IMR-90 (cell line): ENCODE measurements at regions not wholly inside any gene's neighbourhood (a gene's known extent, or its start where the extent isn't known, plus 50 kb on each side); places are given as distances from the start of the nearest gene placed in this dataset.

Experiments used
- ATAC-seq: fragments of 200-7000 bp; cut with Tn5 transposase; 2 replicates; pipeline ENCODE4 v1.9.1; 2020; ENCODE audit warnings: low read depth, mild to moderate bottlenecking, moderate library complexity
- BruUV-seq: library from RNA; stranded (reverse); fragments of 400-500 nt; replicated peaks from 2 replicates; lab custom pipeline; 2021; lab: Mats Ljungman, UMichigan
- CTCF ChIA-PET: fragments of 300-600 bp; formaldehyde crosslinking; extraction: SDS; loops from one replicate; lab custom pipeline; 2021; ENCODE audit warnings: antibody characterized with exemption; lab: Yijun Ruan, JAX
- POLR2A ChIA-PET: fragments of 300-600 bp; sonication (Branson Sonifier 250); formaldehyde crosslinking; loops from one replicate; lab custom pipeline; 2022; ENCODE audit warnings: antibody characterized with exemption; ENCODE audit not compliant: unreplicated experiment; lab: Charles Lee
- DNase-seq: peaks from one replicate; pipeline ENCODE4 v3.0.0; 2013
- H2AFZ ChIP-seq: replicated peaks from 2 replicates; pipeline ENCODE3; 2013; ENCODE audit warnings: low read length, mild to moderate bottlenecking; ENCODE audit not compliant: poor library complexity
- H2AK5ac ChIP-seq: 2 replicates; pipeline ENCODE4 v1.6.1; 2013; ENCODE audit warnings: low read depth, low read length, inconsistent platforms
- H2AK9ac ChIP-seq: replicated peaks from 2 replicates; pipeline ENCODE3; 2013; ENCODE audit warnings: mild to moderate bottlenecking, low read depth, low read length, moderate library complexity; ENCODE audit not compliant: poor library complexity
- H2BK120ac ChIP-seq: 2 replicates; pipeline ENCODE4 v1.6.1; 2013; ENCODE audit warnings: low read depth, low read length, inconsistent platforms
- H2BK15ac ChIP-seq: 3 replicates; pipeline ENCODE4 v1.6.1; 2013; ENCODE audit warnings: low read depth, low read length, inconsistent platforms
- H2BK20ac ChIP-seq: 2 replicates; pipeline ENCODE4 v1.6.1; 2013; ENCODE audit warnings: low read depth, mild to moderate bottlenecking, inconsistent platforms, low read length, moderate library complexity
- H2BK5ac ChIP-seq: 2 replicates; pipeline ENCODE4 v1.6.1; 2013; ENCODE audit warnings: mild to moderate bottlenecking, low read depth, low read length, inconsistent platforms; ENCODE audit not compliant: poor library complexity, severe bottlenecking
- H3K14ac ChIP-seq: replicated peaks from 2 replicates; pipeline ENCODE4 v1.6.1; 2013; ENCODE audit warnings: low read depth, low read length, inconsistent platforms
- H3K18ac ChIP-seq: 2 replicates; pipeline ENCODE4 v1.6.1; 2013; ENCODE audit warnings: low read depth, low read length, control low read depth
- H3K23ac ChIP-seq: 2 replicates; pipeline ENCODE4 v1.6.1; 2013; ENCODE audit warnings: low read depth, low read length, inconsistent platforms
- H3K27ac ChIP-seq: 2 replicates; pipeline ENCODE4 v1.5.1; 2013; ENCODE audit warnings: mild to moderate bottlenecking, control low read depth, low read length; ENCODE audit not compliant: insufficient read depth
- H3K27me3 ChIP-seq: 2 replicates; pipeline ENCODE4 v1.6.1; 2013; ENCODE audit warnings: low read length; ENCODE audit not compliant: control insufficient read depth, insufficient read depth
- H3K36me3 ChIP-seq: 2 replicates; pipeline ENCODE4 v1.6.1; 2013; ENCODE audit warnings: low read length, mixed read lengths; ENCODE audit not compliant: control insufficient read depth, insufficient read depth
- H3K4ac ChIP-seq: 2 replicates; pipeline ENCODE4 v1.6.1; 2013; ENCODE audit warnings: low read depth, low read length, inconsistent platforms
- H3K4me1 ChIP-seq: 2 replicates; pipeline ENCODE4 v1.6.1; 2013; ENCODE audit warnings: low read length, mixed read lengths; ENCODE audit not compliant: control insufficient read depth, insufficient read depth
- H3K4me2 ChIP-seq: 2 replicates; pipeline ENCODE4 v1.6.1; 2013; ENCODE audit warnings: low read depth, mild to moderate bottlenecking, control low read depth, low read length, moderate library complexity
- H3K4me3 ChIP-seq: 2 replicates; pipeline ENCODE4 v1.5.1; 2013; ENCODE audit warnings: low read depth, mild to moderate bottlenecking, control low read depth, low read length, moderate library complexity; ENCODE audit not compliant: insufficient read depth
- H3K56ac ChIP-seq: 2 replicates; pipeline ENCODE4 v1.6.1; 2013; ENCODE audit warnings: low read length, inconsistent platforms; ENCODE audit not compliant: insufficient read depth; ENCODE audit errors: extremely low read depth
- H3K79me1 ChIP-seq, 2 experiments: 2 replicates each; pipeline ENCODE4 v1.6.1; 2013; ENCODE audit warnings: low read length in 2 of 2, inconsistent platforms in 1 of 2, low read depth in 1 of 2
- H3K9ac ChIP-seq: 2 replicates; pipeline ENCODE4 v1.6.1; 2013; ENCODE audit warnings: low read depth, low read length, control low read depth
- H3K9me1 ChIP-seq: 2 replicates; pipeline ENCODE4 v1.6.1; 2013; ENCODE audit warnings: low read length, inconsistent platforms; ENCODE audit not compliant: insufficient read depth
- H3K9me3 ChIP-seq: 2 replicates; pipeline ENCODE4 v1.6.1; 2013; ENCODE audit warnings: low read length; ENCODE audit not compliant: control insufficient read depth, insufficient read depth
- H4K20me1 ChIP-seq: 2 replicates; pipeline ENCODE4 v1.6.1; 2013; ENCODE audit warnings: low read length, inconsistent platforms; ENCODE audit not compliant: insufficient read depth
- H4K5ac ChIP-seq: 2 replicates; pipeline ENCODE4 v1.6.1; 2013; ENCODE audit warnings: mild to moderate bottlenecking, low read depth, low read length, control low read depth
- H4K8ac ChIP-seq, 2 experiments: 2 replicates each; pipeline ENCODE4 v1.6.1; 2013; ENCODE audit warnings: low read depth in 2 of 2, low read length in 2 of 2, control low read depth in 1 of 2, inconsistent platforms in 1 of 2
- H4K91ac ChIP-seq: 2 replicates; pipeline ENCODE4 v1.6.1; 2013; ENCODE audit warnings: low read depth, low read length, inconsistent platforms; ENCODE audit not compliant: insufficient read depth
- BHLHE40 ChIP-seq: fragments of 150-350 bp; IDR thresholded peaks from 2 replicates; pipeline ENCODE4 v1.6.1; 2016; ENCODE audit warnings: mild to moderate bottlenecking, low read depth, low read length
- CEBPB ChIP-seq: IDR thresholded peaks from 2 replicates; pipeline ENCODE4 v1.6.1; 2012; ENCODE audit warnings: low read depth, low read length, improper control_type of control experiment
- CHD1 ChIP-seq: IDR thresholded peaks from 2 replicates; pipeline ENCODE4 v1.6.1; 2012; ENCODE audit warnings: low read depth, low read length, improper control_type of control experiment
- CTCF ChIP-seq: conservative IDR thresholded peaks from 2 replicates; pipeline ENCODE4 v1.5.1; 2012; ENCODE audit warnings: mild to moderate bottlenecking, low read depth, low read length, improper control_type of control experiment
- FOS ChIP-seq: fragments of 150-350 bp; IDR thresholded peaks from 2 replicates; pipeline ENCODE4 v1.6.1; 2016; ENCODE audit warnings: low read depth, low read length
- MAFK ChIP-seq: IDR thresholded peaks from 2 replicates; pipeline ENCODE4 v1.6.1; 2012; ENCODE audit warnings: low read depth, low read length, improper control_type of control experiment
- MAZ ChIP-seq: IDR thresholded peaks from 2 replicates; pipeline ENCODE4 v1.6.1; 2012; ENCODE audit warnings: low read depth, mild to moderate bottlenecking, low read length, improper control_type of control experiment, moderate library complexity, borderline replicate concordance
- MXI1 ChIP-seq: IDR thresholded peaks from 2 replicates; pipeline ENCODE4 v1.6.1; 2012; ENCODE audit warnings: low read depth, mild to moderate bottlenecking, low read length, moderate library complexity, borderline replicate concordance
- NFE2L2 ChIP-seq: fragments of 150-350 bp; IDR thresholded peaks from 2 replicates; pipeline ENCODE4 v1.6.1; 2016; ENCODE audit warnings: low read depth, mild to moderate bottlenecking, low read length
- POLR2A ChIP-seq: IDR thresholded peaks from 2 replicates; pipeline ENCODE4 v1.6.1; 2012; ENCODE audit warnings: mild to moderate bottlenecking, low read depth, low read length
- RAD21 ChIP-seq: IDR thresholded peaks from 2 replicates; pipeline ENCODE4 v1.6.1; 2012; ENCODE audit warnings: low read length, improper control_type of control experiment
- RCOR1 ChIP-seq: IDR thresholded peaks from 2 replicates; pipeline ENCODE4 v1.6.1; 2012; ENCODE audit warnings: mild to moderate bottlenecking, low read length, improper control_type of control experiment; ENCODE audit not compliant: insufficient replicate concordance
- RFX5 ChIP-seq: IDR thresholded peaks from 2 replicates; pipeline ENCODE4 v1.8.0; 2012; ENCODE audit warnings: low read depth, mild to moderate bottlenecking, low read length, moderate library complexity
- SMC3 ChIP-seq: fragments of 150-350 bp; IDR thresholded peaks from 2 replicates; pipeline ENCODE4 v1.6.1; 2016; ENCODE audit warnings: low read depth, mild to moderate bottlenecking, antibody characterized with exemption, low read length, moderate library complexity
- WGBS, 2 experiments: methylation state at CpG; one replicate each; pipeline versions ENCODE4 v1.1.5 to v1.1.7; 2013; ENCODE audit warnings: missing lambda C conversion rate in 2 of 2; ENCODE audit not compliant: insufficient read length in 1 of 2; ENCODE audit errors: extremely low coverage in 2 of 2; 5-methylcytosine and 5-hydroxymethylcytosine counted together
- dilution Hi-C: fragments of 300-500 bp; cut with HindIII; formaldehyde crosslinking; loops from one replicate; pipeline ENCODE4 v1.14.3; 2018; ENCODE audit warnings: low sequenced_read_pairs; ENCODE audit not compliant: unreplicated experiment
- in situ Hi-C: fragments of 300-500 bp; cut with MboI; formaldehyde crosslinking; loops from 3 replicates; pipeline ENCODE4 v1.14.3; 2019; ENCODE audit warnings: low sequenced_read_pairs, inconsistent platforms, mixed read lengths
- intact Hi-C: fragments of 100-400 bp; cut with micrococcal nuclease; formaldehyde crosslinking; loops from 2 replicates; pipeline ENCODE4 v1.10.0; 2022
- TF ChIP-seq, protein P1 (sequence below): fragments of 150-350 bp; IDR thresholded peaks from 2 replicates; pipeline ENCODE4 v1.6.1; 2016; ENCODE audit warnings: low read depth, mild to moderate bottlenecking, low read length, moderate library complexity, borderline replicate concordance

DNA sequence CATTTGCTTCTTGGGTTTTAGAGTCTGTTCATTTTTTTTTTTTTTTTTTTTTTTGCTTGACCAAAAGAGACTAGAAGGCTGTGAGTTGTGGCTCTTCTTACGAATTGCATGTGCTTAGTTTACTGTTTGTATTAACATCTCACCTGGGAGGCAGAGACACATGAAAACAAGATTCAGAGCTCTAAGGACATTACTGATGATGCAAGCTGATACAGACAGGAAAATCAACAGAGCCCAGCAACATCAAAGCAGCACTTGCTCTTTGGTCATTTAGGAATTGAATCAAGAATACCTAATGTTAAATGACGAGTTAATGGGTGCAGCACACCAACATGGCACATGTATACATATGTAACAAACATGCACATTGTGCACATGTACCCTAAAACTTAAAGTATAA, 55.7 kb upstream of the HS3ST5 start:
- Histone ChIP-seq H3K23ac (no peak overlapping the region), H3K27ac (no peak overlapping the region), H2BK5ac (no peak overlapping the region), H4K8ac (no peak overlapping the region), H3K9me1 (no peaks in the 10 kb centered on the region), H2BK15ac (no peak overlapping the region), H3K18ac (no peak overlapping the region), H4K5ac (no peak overlapping the region), H2BK20ac (no peak overlapping the region), H4K20me1 (no peaks in the 10 kb centered on the region), H2BK120ac (no peak overlapping the region), H3K9ac (no peak overlapping the region), H3K4ac (no peak overlapping the region), H2AK9ac (no peak overlapping the region), H3K4me1 (no peaks in the 10 kb centered on the region), H3K14ac (no peak overlapping the region), H2AK5ac (no peak overlapping the region), H3K27me3 (no peaks in the 10 kb centered on the region), H3K4me2 (no peak overlapping the region), H2AFZ (no peak overlapping the region), H3K4me3 (no peak overlapping the region), H4K91ac (no peak overlapping the region), H3K79me1 (no peaks in the 10 kb centered on the region), H3K36me3 (no peaks in the 10 kb centered on the region), H3K56ac (no peak overlapping the region), H3K9me3 (no peaks in the 10 kb centered on the region)
- dilution Hi-C loops: no loop called here
- intact Hi-C loops: no loop called here
- in situ Hi-C loops: no loop called here
- TF ChIP-seq RAD21 (no peak), MAZ (no peak), NFE2L2 (no peak), CHD1 (no peak), FOS (no peak), CTCF (no peak), SMC3 (no peak), CEBPB (no peak), MAFK (no peak), MXI1 (no peak), BHLHE40 (no peak), RCOR1 (no peak), POLR2A (no peak), RFX5 (no peak)
- TF ChIP-seq, protein P1, sequence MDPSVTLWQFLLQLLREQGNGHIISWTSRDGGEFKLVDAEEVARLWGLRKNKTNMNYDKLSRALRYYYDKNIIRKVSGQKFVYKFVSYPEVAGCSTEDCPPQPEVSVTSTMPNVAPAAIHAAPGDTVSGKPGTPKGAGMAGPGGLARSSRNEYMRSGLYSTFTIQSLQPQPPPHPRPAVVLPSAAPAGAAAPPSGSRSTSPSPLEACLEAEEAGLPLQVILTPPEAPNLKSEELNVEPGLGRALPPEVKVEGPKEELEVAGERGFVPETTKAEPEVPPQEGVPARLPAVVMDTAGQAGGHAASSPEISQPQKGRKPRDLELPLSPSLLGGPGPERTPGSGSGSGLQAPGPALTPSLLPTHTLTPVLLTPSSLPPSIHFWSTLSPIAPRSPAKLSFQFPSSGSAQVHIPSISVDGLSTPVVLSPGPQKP: no peak
- ATAC-seq: no peak
- no peak for DNase-seq
- WGBS, 2 experiments: no CpG with 5 or more reads among the region's 2 CpGs
- no TSS peak for BruUV-seq
- POLR2A ChIA-PET: no interaction called here
- CTCF ChIA-PET: interaction anchor here (0.6 kb wide), 1 partner anchor 364 kb away, joined by 5 read pairs; no protein-coding TSS in a partner anchor
